SIG-M5 treated with dmso at 0.1 percent for 504 hours (cell line): ENCODE measurements at regions not wholly inside any gene's neighbourhood (a gene's known extent, or its start where the extent isn't known, plus 50 kb on each side); places are given as distances from the start of the nearest gene placed in this dataset.

Source experiments
- DNase-seq: peaks from one replicate; lab custom pipeline; 2025; ENCODE audit not compliant: unreplicated experiment; lab: John Stamatoyannopoulos, UW

DNA sequence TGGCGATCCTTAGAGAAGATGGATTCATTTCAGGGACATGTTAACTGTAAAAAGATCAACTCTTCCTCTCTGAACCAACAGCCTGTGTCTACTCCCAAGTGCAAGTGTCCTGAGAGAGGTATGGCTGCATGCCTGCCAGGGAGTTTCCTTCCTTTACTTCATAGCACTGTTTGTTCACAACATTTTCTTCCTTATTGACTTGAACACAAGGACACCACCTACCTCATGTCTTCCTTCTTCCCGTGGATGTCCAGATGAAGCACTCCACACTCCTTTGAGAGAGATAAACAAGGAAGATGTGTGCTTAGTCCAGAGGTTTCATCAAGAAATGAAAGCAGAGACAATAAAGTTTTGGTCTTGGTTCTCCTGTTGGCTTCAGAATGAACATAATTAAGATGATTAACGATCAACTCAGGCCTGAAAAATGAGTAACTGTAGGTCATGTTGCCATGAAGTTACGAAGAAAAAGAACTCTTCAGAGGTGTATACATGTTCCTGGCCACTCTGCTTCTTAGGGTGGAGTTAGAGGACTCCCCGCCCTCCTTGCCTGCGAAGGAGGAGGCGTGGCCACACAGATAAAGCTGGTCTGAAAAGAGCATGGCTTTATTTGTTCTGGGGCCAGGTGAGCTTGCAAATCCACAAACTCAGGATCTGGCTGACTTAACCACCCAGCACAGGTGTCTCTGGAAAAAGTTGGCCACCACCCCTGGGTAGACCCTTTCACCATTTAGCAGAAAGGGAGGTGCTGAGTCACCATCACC lies 155.0 kb upstream of the KCTD1 start:
- DNase-seq, result no peak

DNA sequence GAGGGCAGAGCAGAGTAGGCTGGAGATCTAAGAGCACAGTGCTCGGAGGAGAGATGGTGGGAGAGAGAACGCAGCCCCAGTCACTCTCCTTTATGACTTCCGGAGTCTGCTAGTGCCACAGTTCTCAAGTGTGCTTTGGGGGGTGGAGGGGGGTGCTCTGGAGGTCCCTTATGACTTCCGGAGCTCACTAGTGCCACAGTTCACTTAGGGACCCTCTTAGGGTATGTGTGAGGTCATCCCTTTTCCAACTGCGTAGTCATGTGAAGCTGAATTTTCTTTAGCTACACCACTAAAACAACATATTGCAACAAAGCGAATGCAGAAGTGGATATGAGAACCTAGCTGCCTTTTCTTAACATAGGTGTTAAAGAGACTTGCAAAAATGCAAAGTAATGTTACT lies 153.7 kb upstream of the KCTD1 start:
- no peak for DNase-seq

DNA sequence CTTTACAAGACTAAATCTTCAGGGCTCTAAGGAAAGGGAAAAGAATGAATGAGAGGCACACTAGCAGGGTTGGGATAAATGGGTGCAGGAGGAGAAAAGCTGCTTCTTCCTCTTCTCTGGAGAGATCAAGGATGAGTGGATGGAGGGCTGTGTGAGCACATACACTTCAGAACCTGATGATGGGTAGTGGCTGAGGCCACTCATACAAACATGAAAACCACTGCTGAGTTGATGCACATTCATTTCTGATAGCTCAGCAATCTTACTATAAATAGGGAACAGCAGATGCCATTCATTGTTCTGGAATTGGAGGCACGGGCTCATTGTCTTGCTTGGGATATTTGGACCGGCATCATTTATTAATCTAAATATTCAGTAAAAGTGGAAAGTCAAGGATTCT lies 152.4 kb upstream of the KCTD1 start:
- DNase-seq, result no peak

DNA sequence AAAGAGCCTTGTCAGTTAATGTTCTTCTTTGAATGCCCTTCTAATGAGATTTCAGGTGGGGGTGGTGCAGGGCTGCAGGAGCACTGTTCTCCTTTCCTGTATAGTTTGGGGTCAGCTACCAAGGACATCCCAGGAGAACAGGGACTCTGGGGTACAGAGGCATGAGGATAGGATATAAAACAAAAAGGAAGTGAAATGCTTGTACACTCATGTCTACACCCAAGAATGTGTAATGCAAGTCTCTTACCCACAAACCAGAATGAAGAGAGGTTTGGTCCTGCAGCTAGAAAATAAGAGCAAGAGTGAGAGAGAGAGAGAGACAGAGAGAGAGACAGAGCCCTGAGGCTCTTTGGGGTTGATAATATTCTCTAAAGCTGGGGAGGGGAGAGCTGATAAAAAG lies 151.8 kb upstream of the KCTD1 start:
- DNase-seq, result no peak

DNA sequence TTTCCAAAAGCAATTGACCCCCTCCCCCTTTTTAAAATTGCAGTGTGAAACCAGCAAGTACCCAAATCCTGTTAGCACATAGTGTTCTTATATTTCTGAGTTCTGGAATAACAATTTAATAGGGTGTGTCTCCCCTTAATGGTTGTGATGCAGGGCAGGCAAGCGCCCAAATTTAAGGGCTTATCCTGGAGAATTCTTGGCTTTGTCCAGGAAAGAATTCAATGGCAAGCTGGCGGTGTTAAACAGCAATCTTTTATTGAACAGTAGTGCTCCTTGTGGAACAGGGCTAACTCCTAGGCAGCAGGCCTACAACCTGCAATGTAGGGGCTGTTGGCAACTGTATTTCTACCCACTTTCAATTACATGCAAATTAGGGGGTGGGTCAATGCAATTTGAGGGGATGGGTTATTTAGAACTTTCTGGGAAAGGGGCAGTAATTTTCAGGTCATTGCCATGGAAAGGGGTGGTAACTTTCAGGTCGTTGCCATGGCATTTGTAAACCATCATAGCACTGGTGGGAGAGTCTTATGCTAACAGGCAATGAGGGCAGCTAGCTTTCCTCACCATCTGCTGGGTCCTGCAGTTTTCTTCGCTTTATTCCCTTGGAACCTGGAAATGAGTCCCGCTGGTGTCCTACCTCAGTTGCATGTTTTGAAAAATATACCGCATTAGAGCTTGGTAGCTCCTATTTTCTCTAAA lies 149.0 kb upstream of the KCTD1 start:
- DNase-seq, result no peak

DNA sequence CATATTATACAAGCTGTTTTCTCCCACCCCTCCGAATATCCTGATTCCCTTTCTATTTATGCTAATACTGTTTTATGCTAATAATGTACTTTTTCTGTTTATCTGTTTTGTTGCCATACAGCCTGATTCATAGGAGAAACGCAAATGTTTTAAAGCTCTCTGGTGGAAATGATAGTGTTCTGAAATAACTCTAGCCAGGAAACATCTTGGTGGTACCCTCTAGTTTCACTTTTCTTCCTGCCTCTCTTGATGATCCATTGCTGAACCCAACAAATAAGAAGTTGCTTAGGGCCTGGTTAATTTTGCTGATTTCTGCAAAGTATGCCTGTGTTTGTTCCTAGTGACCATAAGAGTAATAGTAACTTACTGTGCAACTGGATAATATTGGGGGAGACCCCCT lies 148.4 kb upstream of the KCTD1 start:
- DNase-seq, result no peak

DNA sequence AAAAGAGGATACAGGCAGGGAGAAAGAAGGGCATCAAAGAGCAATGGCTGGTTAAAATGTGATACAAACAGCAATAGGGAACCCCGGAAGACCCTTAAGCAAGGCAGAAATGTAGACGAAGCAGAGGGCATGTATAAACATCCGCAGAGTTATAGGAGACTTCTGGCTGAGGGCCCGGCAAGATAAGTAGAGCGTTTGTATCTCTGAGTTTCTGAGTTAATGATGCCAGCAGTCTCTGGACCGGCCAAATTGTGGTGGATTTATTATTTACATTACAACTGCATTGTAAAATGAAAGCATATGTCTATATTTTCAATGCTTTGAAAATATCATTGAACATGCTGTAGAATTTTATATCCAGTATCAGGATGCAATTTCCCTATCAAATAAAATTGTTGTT lies 148.0 kb upstream of the KCTD1 start:
- DNase-seq, result no peak

DNA sequence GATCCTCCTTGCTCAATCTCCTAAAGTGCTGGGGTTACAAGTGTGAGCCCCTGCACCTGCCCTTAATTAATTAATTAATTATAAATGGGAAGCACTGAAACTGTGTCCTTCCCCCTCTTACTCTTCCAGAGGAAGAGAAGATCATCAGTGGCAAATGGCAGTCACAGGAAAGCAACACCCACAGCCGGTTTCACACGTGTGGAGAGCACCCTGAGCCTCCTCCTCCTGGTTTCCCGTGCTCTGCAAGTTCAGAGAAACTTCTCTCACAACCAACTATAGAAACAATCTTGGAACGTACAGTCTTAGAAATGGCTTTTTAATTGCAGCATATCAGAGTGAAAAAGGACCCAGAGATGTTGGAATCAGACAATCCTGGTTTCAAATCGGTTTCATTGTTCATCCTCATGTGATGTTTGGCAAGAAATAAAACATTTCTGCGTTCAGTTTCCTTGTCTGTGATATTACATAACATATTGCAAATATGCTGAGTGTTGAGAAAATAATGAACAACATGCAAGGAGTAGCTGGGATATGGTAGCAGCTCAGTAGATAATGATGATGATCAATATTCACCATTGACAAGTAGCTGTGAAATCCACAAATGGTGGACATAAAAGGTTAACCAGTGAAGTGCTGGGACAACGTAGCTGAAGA lies 141.0 kb upstream of the KCTD1 start:
- DNase-seq, result no peak

DNA sequence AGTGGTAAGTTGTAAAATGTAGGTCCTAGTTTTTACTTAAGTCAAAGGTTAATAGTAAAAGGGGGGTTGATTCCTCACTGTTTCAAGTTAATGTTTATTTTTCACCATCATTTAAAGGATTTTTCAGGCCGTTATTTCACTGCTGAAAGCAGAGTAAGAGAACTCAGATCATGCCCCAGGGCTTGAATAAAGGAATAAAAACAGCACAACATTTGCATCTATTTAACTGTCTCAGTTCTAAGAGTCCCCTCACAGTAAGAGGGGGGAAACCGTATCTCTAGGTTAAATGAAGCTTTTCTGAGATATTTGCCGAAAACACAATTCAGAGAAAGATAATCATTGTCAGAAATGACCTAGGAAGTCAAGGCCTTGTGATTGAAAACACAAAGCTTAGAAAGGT lies 138.2 kb upstream of the KCTD1 start:
- DNase-seq, result no peak

DNA sequence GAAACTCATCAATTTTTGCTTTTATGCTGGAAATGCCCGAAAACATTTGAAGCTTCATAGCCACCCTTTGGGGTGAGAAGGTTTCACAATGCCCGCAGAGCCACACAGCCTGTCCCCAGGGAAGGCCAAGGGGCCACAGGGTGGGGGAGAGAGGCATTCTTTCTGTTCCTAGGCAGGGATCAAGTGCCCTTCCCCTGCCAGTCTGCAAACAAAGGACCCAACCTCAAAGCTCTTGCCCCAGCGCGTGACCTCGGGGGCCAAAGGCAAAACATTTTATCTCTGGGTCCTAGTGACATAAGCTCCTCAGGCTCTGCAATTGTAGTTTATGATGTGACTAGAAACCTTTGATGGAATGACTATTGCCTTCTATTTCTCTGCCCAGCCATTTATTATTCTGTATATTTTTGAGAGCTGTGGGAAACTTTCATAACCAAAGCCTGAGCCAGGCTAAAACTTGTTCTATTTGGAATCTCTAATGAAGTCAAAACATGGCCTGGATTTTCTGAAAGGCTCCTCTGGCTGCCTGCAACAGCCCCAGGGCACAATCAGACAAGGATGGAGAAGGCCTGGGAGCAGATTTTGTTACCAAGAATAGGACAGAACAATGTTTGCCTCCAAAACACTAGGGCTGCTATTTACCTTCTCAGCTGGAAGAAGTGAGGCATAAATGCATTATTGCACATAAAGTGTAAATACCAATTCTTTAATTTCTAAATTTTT lies 137.2 kb upstream of the KCTD1 start:
- DNase-seq, result no peak

DNA sequence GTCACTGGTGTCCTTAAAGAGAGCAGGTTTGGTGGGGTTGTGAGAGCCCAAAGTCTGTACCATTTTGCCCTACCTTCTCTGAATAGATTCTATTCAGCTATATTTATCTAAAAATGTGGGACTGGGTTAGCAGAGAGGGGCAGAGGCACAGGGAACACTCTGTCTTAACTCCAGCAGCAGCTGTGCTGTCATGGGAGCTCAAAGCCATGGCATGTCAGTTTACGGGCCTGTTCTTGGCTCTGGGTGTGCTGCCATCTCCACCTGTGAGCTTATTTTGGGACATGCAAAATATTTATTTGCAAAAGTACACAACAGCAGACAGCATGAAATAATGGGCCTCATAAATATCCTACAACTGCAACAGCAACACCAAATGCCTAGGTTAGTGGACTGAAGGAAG lies 129.6 kb upstream of the KCTD1 start:
- DNase-seq, result no peak

DNA sequence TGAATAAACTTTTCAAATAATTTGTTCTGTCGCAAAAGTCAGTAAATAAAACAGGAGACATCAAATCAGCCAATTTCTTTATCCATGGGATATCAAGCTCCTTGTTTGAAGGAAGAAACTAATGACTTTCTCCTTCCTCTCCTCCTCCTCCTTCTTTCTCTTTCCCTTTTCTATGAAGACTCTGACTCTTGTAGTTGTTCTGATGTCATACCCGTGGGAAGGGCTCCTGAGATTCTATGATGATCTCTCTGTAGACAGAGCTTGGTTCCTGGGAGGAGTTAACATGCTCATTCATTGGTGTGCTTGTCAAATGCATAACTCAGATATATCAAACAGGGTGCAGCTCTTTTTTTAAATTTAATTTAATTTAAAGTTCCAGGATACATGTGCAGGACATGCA lies 118.7 kb upstream of the KCTD1 start:
- DNase-seq, result no peak

DNA sequence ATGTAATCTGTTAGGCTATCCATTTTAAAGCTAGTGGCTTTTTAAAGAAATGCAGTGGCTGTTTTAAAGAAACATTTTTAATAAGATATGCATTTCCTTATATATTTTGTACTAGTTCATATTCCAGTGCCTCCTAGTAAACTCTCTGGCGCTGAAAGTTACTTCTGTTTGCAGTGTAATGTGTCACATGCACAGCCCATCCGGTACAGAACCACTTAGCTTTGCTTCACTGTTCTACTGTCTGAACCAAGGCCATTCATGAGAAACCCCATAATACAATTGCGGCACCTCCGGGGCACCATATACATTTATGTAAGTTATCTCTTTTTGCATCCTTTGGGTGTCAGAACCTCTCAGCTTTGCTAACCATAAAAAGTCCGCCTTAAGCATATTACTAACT lies 114.6 kb upstream of the KCTD1 start:
- no peak for DNase-seq

DNA sequence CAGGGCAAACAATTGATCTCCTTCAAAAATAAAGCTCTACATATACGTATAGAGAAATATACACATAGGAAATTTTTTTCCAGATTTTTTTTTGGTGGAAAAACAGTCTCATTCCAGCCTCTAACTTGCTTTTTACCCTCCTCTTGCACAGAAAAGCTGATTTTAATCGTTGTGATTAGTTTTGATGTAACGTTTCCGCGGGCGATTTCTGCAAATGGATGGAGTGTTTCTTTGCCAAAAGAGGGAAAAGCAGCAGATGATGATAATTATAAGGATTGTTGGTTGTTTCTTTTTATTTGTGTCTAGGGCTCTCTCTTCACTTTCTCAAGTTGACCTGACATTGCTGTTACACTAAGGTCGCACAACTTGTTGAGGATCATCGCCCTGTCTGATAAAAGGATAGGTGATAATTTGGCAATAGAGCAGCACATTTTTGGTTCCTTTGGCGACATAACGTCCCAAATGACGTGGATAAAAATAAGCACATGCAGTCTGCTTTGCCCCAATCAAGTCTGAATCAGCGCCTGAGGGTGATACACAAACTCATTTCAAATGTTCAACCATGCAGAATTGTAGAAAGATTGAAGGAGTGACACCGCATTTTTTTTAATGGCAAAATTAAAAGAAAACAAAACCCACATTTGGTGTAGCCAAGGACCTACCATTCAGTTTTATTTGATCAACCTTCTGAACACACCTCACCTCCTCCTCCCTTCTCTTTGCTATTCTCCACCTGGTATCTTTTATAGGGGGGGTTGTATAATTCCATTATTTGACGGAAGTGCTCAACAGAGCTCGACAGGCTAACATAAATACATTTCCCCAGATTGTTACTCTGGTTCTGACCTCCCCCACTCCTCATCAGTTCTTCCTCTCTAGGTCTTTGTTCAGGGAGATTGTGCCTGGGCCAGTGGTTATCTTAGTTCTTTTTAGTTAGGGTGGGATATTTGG lies 109.6 kb upstream of the KCTD1 start:
- DNase-seq, result no peak

DNA sequence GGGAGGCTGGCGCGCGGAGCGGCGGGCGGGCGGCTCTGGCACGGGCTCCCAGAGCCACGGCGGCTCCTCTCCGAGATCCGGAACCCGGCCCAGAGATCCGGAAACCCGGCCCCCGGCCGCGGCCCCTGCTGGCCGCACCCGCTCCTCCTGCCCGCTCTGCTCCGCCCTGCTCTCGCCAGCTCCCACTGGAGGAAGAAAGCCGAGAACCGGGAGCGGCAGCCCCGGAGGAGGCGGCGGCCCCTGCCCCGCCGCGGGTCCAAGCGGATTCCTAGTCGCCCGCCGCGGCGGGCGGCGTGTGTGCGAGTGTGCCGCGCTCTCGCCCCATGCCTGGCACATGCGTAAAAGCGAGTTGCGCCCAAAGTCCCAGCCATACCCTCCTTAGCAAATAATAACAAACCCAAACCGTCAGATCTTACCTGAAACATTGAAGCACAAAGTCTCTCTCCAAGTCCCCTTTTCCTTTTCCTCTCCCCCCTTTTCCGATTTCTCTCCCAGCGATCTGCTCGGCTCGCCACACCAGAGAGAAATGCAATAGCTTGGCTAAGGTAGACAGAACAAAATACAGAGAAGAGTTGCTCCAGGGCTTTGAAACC lies 108.7 kb upstream of the KCTD1 start:
- peak; percentile 29 for DNase-seq

DNA sequence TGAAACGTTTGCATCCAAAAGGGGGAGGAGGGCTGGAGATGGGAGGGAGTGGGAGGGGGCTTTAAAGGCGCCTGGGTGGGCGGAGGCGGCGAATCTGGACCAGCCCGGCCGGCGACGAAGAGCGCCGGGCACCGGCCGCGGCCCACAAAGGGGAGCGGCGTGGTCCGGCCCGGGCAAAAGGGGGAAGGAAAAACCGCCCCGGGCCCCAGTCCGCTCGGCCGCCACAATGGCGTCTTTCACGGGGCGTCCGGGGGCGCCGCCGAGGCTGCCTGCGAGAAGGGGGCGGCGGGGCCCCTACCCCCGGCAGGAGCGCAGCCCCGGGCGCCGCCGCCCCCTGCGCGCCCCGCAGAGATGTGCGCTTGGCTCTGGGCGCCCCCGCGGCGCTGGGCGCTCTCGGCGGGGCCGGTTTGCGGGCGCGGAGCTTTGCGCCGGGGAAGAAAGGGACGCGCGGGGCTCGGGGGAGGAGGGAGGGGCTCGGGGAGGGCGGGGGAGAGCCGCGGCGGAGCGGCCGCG lies 108.1 kb upstream of the KCTD1 start:
- DNase-seq, result no peak

DNA sequence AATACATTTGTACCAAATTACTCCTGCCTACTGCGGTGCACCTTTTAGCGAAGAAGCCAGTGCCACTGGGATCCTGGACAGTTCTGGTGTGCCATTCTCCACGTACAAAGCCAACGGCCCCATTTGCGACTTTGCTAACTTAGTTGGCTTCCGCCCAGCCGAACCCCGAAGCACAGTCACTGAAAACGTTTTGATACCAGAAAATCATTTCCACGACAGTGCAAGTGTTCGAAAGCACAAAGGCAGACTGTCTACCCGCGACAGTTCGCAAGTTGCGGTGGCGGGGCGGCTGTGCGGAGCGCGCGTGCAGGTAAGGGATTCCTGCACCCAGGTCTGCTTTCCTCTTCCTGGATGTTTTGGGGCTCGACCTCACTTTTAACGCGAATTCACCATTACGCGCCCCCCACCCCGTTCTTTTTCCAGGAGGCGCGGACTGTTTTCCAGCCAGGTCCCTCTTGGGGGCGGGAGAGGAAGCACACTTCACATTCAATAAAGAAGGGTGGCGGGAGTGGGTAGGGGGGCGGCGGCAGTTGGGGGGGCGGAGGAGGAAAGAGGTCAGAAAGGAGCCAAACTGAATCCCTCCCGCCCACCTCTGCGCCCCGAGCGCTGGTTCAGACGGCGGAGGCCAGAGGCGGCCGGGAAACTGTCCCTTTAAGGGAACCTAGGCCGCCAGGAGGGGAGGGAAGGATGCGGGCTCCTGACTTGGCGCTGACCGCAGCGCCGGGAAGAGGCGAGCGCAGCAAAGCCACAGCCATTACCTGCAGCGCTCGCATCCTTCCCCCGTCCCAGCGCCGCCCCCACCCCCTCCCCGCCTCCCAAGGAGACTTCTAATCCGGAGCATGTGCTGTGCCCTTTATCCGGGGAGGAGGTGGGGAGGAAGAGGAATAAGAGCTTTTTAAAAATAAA lies 107.4 kb upstream of the KCTD1 start:
- no peak for DNase-seq

DNA sequence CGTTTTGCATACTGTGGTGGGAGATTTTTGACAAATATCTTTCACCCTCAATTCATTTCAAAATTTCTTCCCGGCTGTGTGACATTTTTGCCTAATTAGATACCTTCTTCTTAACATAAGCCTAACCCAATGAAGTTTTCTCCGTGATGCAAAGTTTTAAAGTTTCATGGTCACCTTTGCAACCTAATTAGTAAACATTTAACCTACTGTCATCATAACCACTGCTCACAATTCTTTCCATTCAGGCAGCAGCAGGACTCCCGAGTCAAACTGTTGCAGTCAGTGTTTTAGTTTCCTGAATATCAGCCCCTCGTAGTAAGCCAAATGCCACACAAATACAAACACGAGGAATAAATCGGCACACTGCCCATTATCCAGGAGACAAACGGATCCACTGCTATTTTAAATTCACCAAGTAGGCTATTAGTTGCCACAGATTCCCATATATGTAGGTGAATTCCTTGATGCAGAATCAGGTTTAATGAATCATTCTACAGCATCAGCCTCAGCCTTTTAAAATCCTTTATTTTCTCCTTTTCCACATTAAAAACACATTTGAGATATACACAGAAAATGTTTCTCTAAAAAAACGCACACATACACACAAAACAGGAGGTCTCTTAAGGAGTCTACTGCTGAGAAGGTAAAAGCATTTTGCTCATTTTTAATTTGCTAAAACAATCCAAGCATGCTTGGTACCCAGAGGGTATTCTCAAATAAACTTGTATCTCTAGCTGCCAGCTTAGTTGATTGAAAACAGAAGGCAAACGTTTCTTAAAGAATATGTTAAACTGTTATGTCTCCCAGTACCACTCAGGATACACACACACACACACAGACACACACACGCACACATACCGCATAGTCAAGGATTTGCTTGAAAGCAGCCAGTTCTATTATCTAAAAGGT lies 106.5 kb upstream of the KCTD1 start:
- DNase-seq, result no peak
